Body of pancreas (tissue), 4 donors: ENCODE measurements at regions not wholly inside any gene's neighbourhood (a gene's known extent, or its start where the extent isn't known, plus 50 kb on each side); places are given as distances from the start of the nearest gene placed in this dataset.

Experiments used
- POLR2A ChIP-seq, 3 donors: fragments of 450-650 bp; IDR thresholded peaks; one replicate each; pipeline ENCODE4 v1.6.1; 2016; ENCODE audit warnings: antibody characterized with exemption in 3 of 3, mild to moderate bottlenecking in 2 of 3
- TF ChIP-seq, protein P1 (sequence below), 7 experiments: fragments of 450-650 bp in 4 of 7; fragments of 200-600 bp in 3 of 7; sonication (generic) in 3 of 7; IDR thresholded peaks; one replicate each; pipeline ENCODE4 v1.5.1; 2016 to 2019; ENCODE audit warnings: antibody characterized with exemption in 7 of 7

DNA sequence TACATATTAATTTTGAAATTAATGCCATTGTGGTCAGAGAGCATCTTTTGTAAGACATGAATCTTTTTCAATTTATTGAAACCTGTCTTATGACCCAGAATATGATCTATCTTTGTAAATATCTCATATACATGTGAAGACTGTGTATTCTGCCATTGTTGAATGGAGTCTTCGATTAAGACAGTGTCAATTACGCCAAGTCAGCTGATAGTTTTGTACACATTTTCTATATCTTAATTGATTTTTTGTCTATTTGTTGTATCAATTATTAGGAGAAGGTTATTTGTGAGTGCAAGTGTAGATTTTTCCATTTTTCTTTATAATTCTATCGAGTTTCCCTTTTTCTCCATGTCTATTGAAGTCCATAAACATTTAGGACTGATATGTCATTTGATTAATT lies 471.6 kb downstream of the MED10 start:
- TF ChIP-seq, protein P1, sequence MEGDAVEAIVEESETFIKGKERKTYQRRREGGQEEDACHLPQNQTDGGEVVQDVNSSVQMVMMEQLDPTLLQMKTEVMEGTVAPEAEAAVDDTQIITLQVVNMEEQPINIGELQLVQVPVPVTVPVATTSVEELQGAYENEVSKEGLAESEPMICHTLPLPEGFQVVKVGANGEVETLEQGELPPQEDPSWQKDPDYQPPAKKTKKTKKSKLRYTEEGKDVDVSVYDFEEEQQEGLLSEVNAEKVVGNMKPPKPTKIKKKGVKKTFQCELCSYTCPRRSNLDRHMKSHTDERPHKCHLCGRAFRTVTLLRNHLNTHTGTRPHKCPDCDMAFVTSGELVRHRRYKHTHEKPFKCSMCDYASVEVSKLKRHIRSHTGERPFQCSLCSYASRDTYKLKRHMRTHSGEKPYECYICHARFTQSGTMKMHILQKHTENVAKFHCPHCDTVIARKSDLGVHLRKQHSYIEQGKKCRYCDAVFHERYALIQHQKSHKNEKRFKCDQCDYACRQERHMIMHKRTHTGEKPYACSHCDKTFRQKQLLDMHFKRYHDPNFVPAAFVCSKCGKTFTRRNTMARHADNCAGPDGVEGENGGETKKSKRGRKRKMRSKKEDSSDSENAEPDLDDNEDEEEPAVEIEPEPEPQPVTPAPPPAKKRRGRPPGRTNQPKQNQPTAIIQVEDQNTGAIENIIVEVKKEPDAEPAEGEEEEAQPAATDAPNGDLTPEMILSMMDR (IDR thresholded peaks at IDR 0.05): no peak
- TF ChIP-seq POLR2A (IDR thresholded peaks at IDR 0.05): no peak
